H9 (cell line): ENCODE measurements at regions not wholly inside any gene's neighbourhood (a gene's known extent, or its start where the extent isn't known, plus 50 kb on each side); places are given as distances from the start of the nearest gene placed in this dataset.

ENCODE experiments used
- DNase-seq: peaks from one replicate; pipeline ENCODE4 v3.0.0-alpha.2; 2017
- H2AFZ ChIP-seq: one replicate; pipeline ENCODE4 v1.6.1; 2013; ENCODE audit warnings: mild to moderate bottlenecking, low read length, control low read depth, moderate library complexity
- H2AK5ac ChIP-seq: 2 replicates; pipeline ENCODE4 v1.6.1; 2013; ENCODE audit warnings: low read length, control low read depth, mixed read lengths; ENCODE audit not compliant: insufficient read length
- H2BK120ac ChIP-seq: one replicate; pipeline ENCODE4 v1.6.1; 2013; ENCODE audit warnings: low read depth, mild to moderate bottlenecking, low read length, control low read depth, inconsistent platforms; ENCODE audit not compliant: poor library complexity, severe bottlenecking
- H2BK12ac ChIP-seq: 2 replicates; pipeline ENCODE4 v1.6.1; 2013; ENCODE audit warnings: low read length, control low read depth, mixed read lengths, low read depth; ENCODE audit not compliant: insufficient read length
- H2BK15ac ChIP-seq: 2 replicates; pipeline ENCODE4 v1.6.1; 2013; ENCODE audit warnings: low read depth, low read length, control low read depth
- H2BK20ac ChIP-seq: one replicate; pipeline ENCODE4 v1.6.1; 2013; ENCODE audit warnings: low read depth, mild to moderate bottlenecking, low read length, control low read depth, inconsistent platforms; ENCODE audit not compliant: poor library complexity, severe bottlenecking
- H2BK5ac ChIP-seq: 2 replicates; pipeline ENCODE4 v1.6.1; 2013; ENCODE audit warnings: low read length, control low read depth, mixed read lengths; ENCODE audit not compliant: insufficient read length
- H3K14ac ChIP-seq: 2 replicates; pipeline ENCODE4 v1.6.1; 2013; ENCODE audit warnings: low read length, control low read depth; ENCODE audit not compliant: insufficient read depth
- H3K18ac ChIP-seq: 2 replicates; pipeline ENCODE4 v1.6.1; 2013; ENCODE audit warnings: low read depth, mild to moderate bottlenecking, mixed read lengths, low read length, control low read depth; ENCODE audit not compliant: insufficient read length
- H3K23ac ChIP-seq: 2 replicates; pipeline ENCODE4 v1.6.1; 2013; ENCODE audit warnings: low read length, control low read depth, mixed read lengths, low read depth; ENCODE audit not compliant: insufficient read length
- H3K23me2 ChIP-seq: 2 replicates; pipeline ENCODE4 v1.6.1; 2013; ENCODE audit warnings: low read depth, mild to moderate bottlenecking, mixed read lengths, low read length, control low read depth; ENCODE audit not compliant: insufficient read length, poor library complexity, severe bottlenecking
- H3K27ac ChIP-seq: 2 replicates; pipeline ENCODE4 v1.5.1; 2013; ENCODE audit warnings: low read length, control low read depth, mixed read lengths, low read depth; ENCODE audit not compliant: insufficient read length
- H3K27me3 ChIP-seq: 2 replicates; pipeline ENCODE4 v1.6.1; 2013; ENCODE audit warnings: low read length, control low read depth, inconsistent platforms; ENCODE audit not compliant: insufficient read depth
- H3K4ac ChIP-seq: 2 replicates; pipeline ENCODE4 v1.6.1; 2013; ENCODE audit warnings: low read depth, mild to moderate bottlenecking, control low read depth, inconsistent platforms, low read length, moderate library complexity
- H3K4me1 ChIP-seq: 2 replicates; pipeline ENCODE4 v1.6.1; 2013; ENCODE audit warnings: low read length, control low read depth, inconsistent platforms; ENCODE audit not compliant: insufficient read depth
- H3K4me2 ChIP-seq: 2 replicates; pipeline ENCODE4 v1.6.1; 2013; ENCODE audit warnings: low read length, control low read depth, mixed read lengths; ENCODE audit not compliant: insufficient read length, insufficient read depth
- H3K56ac ChIP-seq: 2 replicates; pipeline ENCODE4 v1.6.1; 2013; ENCODE audit warnings: low read depth, mild to moderate bottlenecking, mixed read lengths, low read length, control low read depth; ENCODE audit not compliant: insufficient read length
- H3K79me1 ChIP-seq: 2 replicates; pipeline ENCODE4 v1.6.1; 2013; ENCODE audit warnings: low read depth, mild to moderate bottlenecking, moderate library complexity, low read length, control low read depth, inconsistent platforms; ENCODE audit not compliant: insufficient read depth, poor library complexity, severe bottlenecking
- H3K79me2 ChIP-seq: 2 replicates; pipeline ENCODE4 v1.6.1; 2013; ENCODE audit warnings: low read length, control low read depth, inconsistent platforms; ENCODE audit not compliant: insufficient read depth
- H3K9ac ChIP-seq: 2 replicates; pipeline ENCODE4 v1.6.1; 2013; ENCODE audit warnings: low read length, control low read depth, mixed read lengths; ENCODE audit not compliant: insufficient read length; ENCODE audit errors: extremely low read depth
- H3K9me3 ChIP-seq: one replicate; pipeline ENCODE4 v1.6.1; 2013; ENCODE audit warnings: low read depth, low read length, inconsistent platforms; ENCODE audit not compliant: control insufficient read depth
- H3T11ph ChIP-seq: one replicate; pipeline ENCODE4 v1.6.1; 2013; ENCODE audit warnings: mild to moderate bottlenecking, low read length, control low read depth, inconsistent platforms
- H4K20me1 ChIP-seq: one replicate; pipeline ENCODE4 v1.6.1; 2013; ENCODE audit not compliant: control insufficient read depth, insufficient read length, insufficient read depth
- H4K5ac ChIP-seq: 2 replicates; pipeline ENCODE4 v1.6.1; 2013; ENCODE audit warnings: low read depth, mild to moderate bottlenecking, mixed read lengths, low read length, control low read depth; ENCODE audit not compliant: insufficient read length
- H4K8ac ChIP-seq: replicated peaks from 2 replicates; pipeline ENCODE4 v1.6.1; 2013; ENCODE audit warnings: low read length, control low read depth, mixed read lengths, low read depth; ENCODE audit not compliant: insufficient read length
- H4K91ac ChIP-seq: 2 replicates; pipeline ENCODE4 v1.6.1; 2013; ENCODE audit warnings: low read depth, mild to moderate bottlenecking, moderate library complexity, mixed read lengths, low read length, control low read depth; ENCODE audit not compliant: insufficient read length
- H3K27ac Mint-ChIP-seq, 3 experiments: 2 replicates in 2 of 3; 3 replicates in 1 of 3; pipeline ENCODE4 v1.8.0; 2020 to 2021; ENCODE audit warnings: mixed read lengths in 3 of 3, mild to moderate bottlenecking in 1 of 3, moderate library complexity in 1 of 3
- H3K27me3 Mint-ChIP-seq: 2 replicates; pipeline ENCODE4 v1.8.0; 2021; ENCODE audit warnings: low read depth, mild to moderate bottlenecking, moderate library complexity, mixed read lengths
- H3K36me3 Mint-ChIP-seq, 3 experiments: 2 replicates in 2 of 3; 3 replicates in 1 of 3; pipeline ENCODE4 v1.8.0; 2020 to 2021; ENCODE audit warnings: low read depth in 3 of 3, mixed read lengths in 3 of 3; ENCODE audit not compliant: insufficient read depth in 1 of 3
- H3K4me1 Mint-ChIP-seq, 2 experiments: 2 replicates each; pipeline ENCODE4 v1.8.0; 2020; ENCODE audit warnings: mixed read lengths in 2 of 2
- H3K4me3 Mint-ChIP-seq, 2 experiments: 2 replicates in 1 of 2; 3 replicates in 1 of 2; pipeline ENCODE4 v1.8.0; 2020 to 2021; ENCODE audit warnings: mild to moderate bottlenecking in 2 of 2, mixed read lengths in 2 of 2, moderate library complexity in 1 of 2
- H3K9me3 Mint-ChIP-seq, 2 experiments: 2 replicates in 1 of 2; 3 replicates in 1 of 2; pipeline ENCODE4 v1.8.0; 2020; ENCODE audit warnings: mild to moderate bottlenecking in 2 of 2, mixed read lengths in 2 of 2, moderate library complexity in 1 of 2
- WGBS: extraction: QIAGEN DNeasy Blood & Tissue Kit; methylation state at CpG from one replicate; pipeline ENCODE4 v1.1.7; 2013; ENCODE audit warnings: missing lambda C conversion rate, low lambda C conversion rate, mixed read lengths; ENCODE audit not compliant: insufficient read length; ENCODE audit errors: extremely low coverage; 5-methylcytosine and 5-hydroxymethylcytosine counted together
- TF ChIP-seq, protein P1 (sequence below): fragments of 200-600 bp; sonication (generic); conservative IDR thresholded peaks from 3 replicates; pipeline ENCODE4 v1.8.0; 2021; ENCODE audit warnings: antibody characterized with exemption, mild to moderate bottlenecking

- H3K14ac ChIP-seq: no peak overlapping the region
- no peaks in the 10 kb centered on the region for H3K4me1 ChIP-seq
- no peak overlapping the region for H4K5ac ChIP-seq
- no peaks in the 10 kb centered on the region for H3K23me2 ChIP-seq
- no peak overlapping the region for H2BK120ac ChIP-seq
- H3T11ph ChIP-seq: no peak overlapping the region
- H3K23ac ChIP-seq: no peak overlapping the region
- Mint-ChIP-seq H3K4me1 (peaks cover 0 to 7% of the 10 kb centered on the region in 2 experiments; a peak in 2 of 4 replicates), H3K36me3 (no peaks in the 10 kb centered on the region), H3K27ac (no peak overlapping the region), H3K4me3 (no peak overlapping the region), H3K9me3 (no peaks in the 10 kb centered on the region; a peak in 1 of 5 replicates), H3K27me3 (no peaks in the 10 kb centered on the region; the same call in 1 of the 2 replicates)
- no peak overlapping the region for H3K4me2 ChIP-seq
- no peak for DNase-seq
- H3K9ac ChIP-seq: no peak overlapping the region
- no peak overlapping the region for H3K27ac ChIP-seq
- no peak overlapping the region for H2BK15ac ChIP-seq
- H3K9me3 ChIP-seq: no peaks in the 10 kb centered on the region
- TF ChIP-seq, protein P1, sequence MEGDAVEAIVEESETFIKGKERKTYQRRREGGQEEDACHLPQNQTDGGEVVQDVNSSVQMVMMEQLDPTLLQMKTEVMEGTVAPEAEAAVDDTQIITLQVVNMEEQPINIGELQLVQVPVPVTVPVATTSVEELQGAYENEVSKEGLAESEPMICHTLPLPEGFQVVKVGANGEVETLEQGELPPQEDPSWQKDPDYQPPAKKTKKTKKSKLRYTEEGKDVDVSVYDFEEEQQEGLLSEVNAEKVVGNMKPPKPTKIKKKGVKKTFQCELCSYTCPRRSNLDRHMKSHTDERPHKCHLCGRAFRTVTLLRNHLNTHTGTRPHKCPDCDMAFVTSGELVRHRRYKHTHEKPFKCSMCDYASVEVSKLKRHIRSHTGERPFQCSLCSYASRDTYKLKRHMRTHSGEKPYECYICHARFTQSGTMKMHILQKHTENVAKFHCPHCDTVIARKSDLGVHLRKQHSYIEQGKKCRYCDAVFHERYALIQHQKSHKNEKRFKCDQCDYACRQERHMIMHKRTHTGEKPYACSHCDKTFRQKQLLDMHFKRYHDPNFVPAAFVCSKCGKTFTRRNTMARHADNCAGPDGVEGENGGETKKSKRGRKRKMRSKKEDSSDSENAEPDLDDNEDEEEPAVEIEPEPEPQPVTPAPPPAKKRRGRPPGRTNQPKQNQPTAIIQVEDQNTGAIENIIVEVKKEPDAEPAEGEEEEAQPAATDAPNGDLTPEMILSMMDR: peak; percentile 38; the same call in 1 of the 3 replicates
- no peaks in the 10 kb centered on the region for H4K20me1 ChIP-seq
- no peaks in the 10 kb centered on the region for H3K27me3 ChIP-seq
- H3K79me1 ChIP-seq: no peaks in the 10 kb centered on the region
- no peak overlapping the region for H3K56ac ChIP-seq
- no peak overlapping the region for H2BK5ac ChIP-seq
- H4K8ac ChIP-seq: no peak overlapping the region
- no peak overlapping the region for H2BK20ac ChIP-seq
- H2AFZ ChIP-seq: no peak overlapping the region
- H4K91ac ChIP-seq: no peak overlapping the region
- H2AK5ac ChIP-seq: no peak overlapping the region
- H2BK12ac ChIP-seq: no peak overlapping the region
- H3K4ac ChIP-seq: no peak overlapping the region
- no peaks in the 10 kb centered on the region for H3K79me2 ChIP-seq
- H3K18ac ChIP-seq: no peak overlapping the region
- WGBS: no CpG with 5 or more reads among the region's 3 CpGs
Measured at GRCh38 chr5:175337680-175338079, 106.3 kb downstream of the DRD1 start.
